K562 (cell line): ENCODE measurements at regions not wholly inside any gene's neighbourhood (a gene's known extent, or its start where the extent isn't known, plus 50 kb on each side); places are given as distances from the start of the nearest gene placed in this dataset.

Source experiments
- ATAC-seq: fragments of 200-7000 bp; cut with Tn5 transposase; 3 replicates; pipeline ENCODE4 v1.9.1; 2020; ENCODE audit warnings: moderate library complexity
- BruUV-seq: library from RNA; stranded (reverse); fragments of 400-500 nt; replicated peaks from 2 replicates; lab custom pipeline; 2021; lab: Mats Ljungman, UMichigan
- CTCF ChIA-PET: fragments of 300-600 bp; formaldehyde crosslinking; extraction: SDS; loops from one replicate; lab custom pipeline; 2021; ENCODE audit warnings: low intra/inter-chr PET ratio; lab: Yijun Ruan, JAX
- POLR2A ChIA-PET: fragments of 300-600, 350-650 bp; sonication (Branson Sonifier 250); formaldehyde crosslinking; extraction: SDS; loops from one replicate; lab custom pipeline; 2021; ENCODE audit warnings: antibody characterized with exemption, inconsistent platforms; lab: Yijun Ruan, JAX
- DNase-seq, 4 experiments: peaks; one replicate each; pipeline versions ENCODE4 v3.0.0 to v3.0.0-alpha.2; 2011 to 2018; ENCODE audit warnings: low spot score in 3 of 4, mixed read lengths in 3 of 4; ENCODE audit errors: extremely low read depth in 1 of 4
- FAIRE-seq: peaks from 2 replicates; lab custom pipeline; 2011; peaks lifted over from hg19 to GRCh38; lab: Jason Lieb, UNC
- H2AFZ ChIP-seq: 2 replicates; pipeline ENCODE4 v1.6.0; 2011; ENCODE audit warnings: low read depth, low read length, control low read depth, inconsistent platforms
- H3K27ac ChIP-seq: fragments of 200-600 bp; 3 replicates; pipeline ENCODE4 v1.8.0; 2011; ENCODE audit warnings: low read depth, mild to moderate bottlenecking, control low read depth, inconsistent platforms, low read length, moderate library complexity, mixed read lengths; ENCODE audit errors: extremely low read depth
- H3K27me3 ChIP-seq, 2 experiments: fragments of 300-600 bp in 1 of 2; 2 replicates in 1 of 2; 3 replicates in 1 of 2; pipeline versions ENCODE4 v1.6.0 to v1.8.0; 2011; ENCODE audit warnings: inconsistent platforms in 2 of 2, low read length in 2 of 2, mild to moderate bottlenecking in 1 of 2, mixed read lengths in 1 of 2, moderate library complexity in 1 of 2; ENCODE audit not compliant: control insufficient read depth in 2 of 2, insufficient read depth in 2 of 2
- H3K36me3 ChIP-seq: fragments of 300-600 bp; 3 replicates; pipeline ENCODE4 v1.8.0; 2011; ENCODE audit warnings: mild to moderate bottlenecking, low read length, inconsistent platforms; ENCODE audit not compliant: control insufficient read depth, insufficient read depth
- H3K4me1 ChIP-seq, 2 experiments: fragments of 200-600 bp in 1 of 2; replicated peaks in 1 of 2; 2 replicates in 1 of 2; 3 replicates in 1 of 2; pipeline versions ENCODE4 v1.5.1 to v1.8.0; 2011; ENCODE audit warnings: inconsistent platforms in 2 of 2, low read length in 2 of 2, mild to moderate bottlenecking in 1 of 2, mixed read lengths in 1 of 2, moderate library complexity in 1 of 2; ENCODE audit not compliant: control insufficient read depth in 2 of 2, insufficient read depth in 2 of 2
- H3K4me2 ChIP-seq: 2 replicates; pipeline ENCODE4 v1.6.1; 2011; ENCODE audit warnings: low read length, control low read depth, inconsistent platforms, mixed read lengths; ENCODE audit not compliant: insufficient read depth
- H3K4me3 ChIP-seq: fragments of 200-600 bp; sonication (generic), shearing (Covaris generic); 2 replicates; pipeline ENCODE4 v1.5.1; 2016; ENCODE audit warnings: control low read depth, inconsistent platforms
- H3K79me2 ChIP-seq: fragments of 200-600 bp; 3 replicates; pipeline ENCODE4 v1.8.0; 2011; ENCODE audit warnings: low read length, inconsistent platforms; ENCODE audit not compliant: control insufficient read depth, insufficient read depth
- H3K9ac ChIP-seq, 2 experiments: 2 replicates each; pipeline versions ENCODE4 v1.6.0 to v1.6.1; 2011; ENCODE audit warnings: low read depth in 2 of 2, low read length in 2 of 2, control low read depth in 1 of 2, inconsistent platforms in 1 of 2, mild to moderate bottlenecking in 1 of 2, mixed read lengths in 1 of 2; ENCODE audit not compliant: insufficient read depth in 1 of 2
- H3K9me1 ChIP-seq: one replicate; pipeline ENCODE4 v1.6.0; 2011; ENCODE audit warnings: inconsistent platforms, mild to moderate bottlenecking, low read length, moderate library complexity; ENCODE audit not compliant: control insufficient read depth, insufficient read depth
- H3K9me3 ChIP-seq: replicated peaks from 2 replicates; pipeline ENCODE4 v1.5.1; 2011; ENCODE audit warnings: low read depth, low read length, inconsistent platforms; ENCODE audit not compliant: control insufficient read depth, insufficient read depth
- H4K20me1 ChIP-seq: replicated peaks from 2 replicates; pipeline ENCODE4 v1.6.1; 2011; ENCODE audit warnings: low read length, inconsistent platforms, mixed read lengths; ENCODE audit not compliant: control insufficient read depth, insufficient read depth
- CBX8 ChIP-seq: fragments of 200-600 bp; sonication (generic); IDR thresholded peaks from 2 replicates; pipeline ENCODE4 v1.6.1; 2012; ENCODE audit warnings: borderline replicate concordance, mixed run types, low read depth, mild to moderate bottlenecking, moderate library complexity, mixed read lengths, low read length, control low read depth, inconsistent platforms; ENCODE audit not compliant: poor library complexity, severe bottlenecking; ENCODE audit errors: extremely low read depth
- DACH1 ChIP-seq: fragments of 450-650 bp; IDR thresholded peaks from 2 replicates; pipeline ENCODE4 v1.6.1; 2018; ENCODE audit not compliant: partially characterized antibody
- DIDO1 ChIP-seq: fragments of 450-650 bp; IDR thresholded peaks from 2 replicates; pipeline ENCODE4 v1.6.1; 2016; ENCODE audit warnings: low read depth, missing biosample characterization, missing genetic modification characterization
- E2F3 ChIP-seq: fragments of 250-450 bp; sonication (Bioruptor Pico); IDR thresholded peaks from 2 replicates; pipeline ENCODE4 v1.4.0; 2020; ENCODE audit warnings: mild to moderate bottlenecking
- JUN ChIP-seq, 2 experiments: sonication (generic) in 1 of 2; formaldehyde crosslinking in 1 of 2; IDR thresholded peaks; 2 replicates each; pipeline versions ENCODE4 v1.6.1 to v1.8.0; 2012 to 2022; ENCODE audit warnings: borderline replicate concordance in 2 of 2, mild to moderate bottlenecking in 2 of 2, improper control_type of control experiment in 1 of 2, low read depth in 1 of 2, low read length in 1 of 2, missing genetic modification reagents in 1 of 2
- KDM2B ChIP-seq: fragments of 250-450 bp; sonication (Bioruptor Pico); IDR thresholded peaks from 2 replicates; pipeline ENCODE4 v1.8.0; 2021; ENCODE audit warnings: mild to moderate bottlenecking, moderate library complexity
- MAFF ChIP-seq: IDR thresholded peaks from 2 replicates; pipeline ENCODE4 v1.6.1; 2012; ENCODE audit warnings: low read length, improper control_type of control experiment
- POLR2G ChIP-seq: fragments of 200-400 bp; formaldehyde crosslinking; IDR thresholded peaks from 2 replicates; pipeline ENCODE4 v1.6.1; 2017; ENCODE audit warnings: low read depth, mild to moderate bottlenecking, antibody characterized with exemption, low read length, moderate library complexity
- RBBP5 ChIP-seq: fragments of 200-600 bp; sonication (generic); IDR thresholded peaks from 2 replicates; pipeline ENCODE4 v1.6.1; 2012; ENCODE audit warnings: borderline replicate concordance, mild to moderate bottlenecking, low read length, control low read depth, inconsistent platforms; ENCODE audit not compliant: insufficient read depth, poor library complexity, severe bottlenecking
- RFX7 ChIP-seq: fragments of 250-450 bp; sonication (Bioruptor Pico); IDR thresholded peaks from 2 replicates; pipeline ENCODE4 v1.5.1; 2021; ENCODE audit warnings: mild to moderate bottlenecking
- TAF1 ChIP-seq: IDR thresholded peaks from 2 replicates; pipeline ENCODE4 v1.6.1; 2011; ENCODE audit warnings: mild to moderate bottlenecking, low read length, moderate library complexity; ENCODE audit not compliant: insufficient read depth, control insufficient read depth, severe bottlenecking; ENCODE audit errors: extremely low read depth
- ZNF655 ChIP-seq: fragments of 250-450 bp; sonication (Bioruptor Pico); IDR thresholded peaks from 2 replicates; pipeline ENCODE4 v1.5.0; 2021
- ZNF830 ChIP-seq: fragments of 250-450 bp; sonication (Bioruptor Pico); IDR thresholded peaks from 2 replicates; pipeline ENCODE4 v1.5.0; 2021; ENCODE audit warnings: mild to moderate bottlenecking
- WGBS: fragments of 100-300 bp; shearing (Covaris generic); methylation state at CpG from one replicate; pipeline ENCODE4 v1.1.6; 2016; ENCODE audit warnings: low coverage, mixed read lengths; ENCODE audit not compliant: insufficient coverage; ENCODE audit errors: missing lambda C conversion rate; 5-methylcytosine and 5-hydroxymethylcytosine counted together
- in situ Hi-C: fragments of 300-500 bp; cut with MboI; formaldehyde crosslinking; loops from 4 replicates; pipeline ENCODE4 v1.15.0; 2018; ENCODE audit warnings: inconsistent platforms, mixed read lengths
- intact Hi-C: fragments of 100-400 bp; cut with micrococcal nuclease; formaldehyde crosslinking; loops from 2 replicates; pipeline ENCODE4 v1.14.2; 2022
- TF ChIP-seq, protein P1 (sequence below): fragments of 250-450 bp; sonication (Bioruptor Pico); IDR thresholded peaks from 2 replicates; pipeline ENCODE4 v1.8.0; 2021; ENCODE audit warnings: moderate library complexity, mild to moderate bottlenecking, inconsistent platforms

GRCh38 chr16:85554889-85555718 lies 58.0 kb upstream of the GSE1 start (continued):
- TF ChIP-seq KDM2B, result 0 out of 2 replicates have a peak, but pooled peaks have one; percentile 41
- TF ChIP-seq ZNF830 (CRISPR knock-in tag), result peak; percentile 94
- TF ChIP-seq POLR2G, result peak; percentile 93

DNA sequence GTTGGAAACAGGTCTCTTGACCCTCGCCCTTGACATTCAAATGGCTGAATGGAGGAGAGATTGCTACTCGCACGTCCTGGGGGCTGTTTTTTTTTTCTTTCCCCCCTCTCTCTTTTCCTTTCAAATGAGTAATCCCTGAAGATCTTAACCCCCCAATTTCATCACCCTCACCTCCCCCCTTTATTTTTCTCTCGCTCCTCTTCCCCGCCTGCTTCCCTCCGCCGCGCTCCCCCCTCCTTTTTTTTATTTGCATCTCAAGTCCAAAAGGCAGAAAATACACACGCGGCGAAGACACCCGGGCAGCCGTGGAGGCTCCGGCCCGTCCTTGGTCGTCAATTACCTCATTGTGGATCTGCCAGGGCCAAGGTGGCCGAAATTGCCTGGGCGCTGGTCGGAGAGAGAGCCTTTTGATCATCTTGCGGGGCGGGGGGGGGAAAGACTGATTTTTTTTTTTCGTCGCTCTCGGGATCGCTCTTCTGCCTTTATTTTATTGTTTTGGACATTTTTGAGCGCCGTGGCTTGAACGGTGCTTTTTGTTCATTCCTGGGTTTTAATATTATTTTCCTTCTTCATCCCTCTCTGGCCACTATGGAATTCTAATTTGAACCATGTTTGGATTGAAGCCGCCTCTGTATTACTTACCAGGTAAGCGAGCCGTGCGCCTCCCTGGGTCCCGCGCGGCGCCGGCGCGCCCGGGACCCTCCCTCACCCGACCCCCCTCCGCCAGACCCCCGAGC lies 57.2 kb upstream of the GSE1 start:
- BruUV-seq, result TSS peak; percentile 38
- WGBS, result 1% methylated on average over 36 of the region's 43 CpGs
- CTCF ChIA-PET, result interaction anchor here (0.6 to 0.7 kb wide), 3 partner anchors 133 to 254 kb away, joined by 3 to 4 read pairs (median 4); no protein-coding TSS in a partner anchor
- Histone ChIP-seq H3K9me1 (no peaks in the 10 kb centered on the region), H3K27ac (peak overlapping the region; percentile 97), H3K79me2 (peaks cover 91% of the 10 kb centered on the region), H4K20me1 (peaks cover 13% of the 10 kb centered on the region; the same call in 1 of the 2 replicates), H3K27me3 (no peaks in the 10 kb centered on the region), H3K36me3 (peaks cover 27% of the 10 kb centered on the region), H3K4me3 (peak overlapping the region; percentile 92), H3K9me3 (no peaks in the 10 kb centered on the region), H3K4me2 (peak overlapping the region; percentile 94), H3K4me1 (peaks cover 30 to 51% of the 10 kb centered on the region in 2 experiments), H2AFZ (no peak overlapping the region), H3K9ac (peak overlapping the region; percentile 97 to 98)
- POLR2A ChIA-PET, result interaction anchor here (0.7 to 7.3 kb wide), 6 partner anchors 18 to 449 kb away, joined by 3 to 122 read pairs (median 6); partner anchors contain the start of gene GSE1
- FAIRE-seq, result peak; percentile 15
- intact Hi-C loops, result loop anchor here (1.0 to 2.0 kb wide), 2 partner anchors 8 to 15 kb away; no protein-coding TSS in a partner anchor
- ATAC-seq, result no peak
- in situ Hi-C loops, result no loop called here
- peak in 2 of 4 experiments; percentile 54 to 60 for DNase-seq
- TF ChIP-seq ZNF655 (CRISPR knock-in tag), result no peak
- TF ChIP-seq RBBP5, result no peak
- TF ChIP-seq TAF1, result no peak
- TF ChIP-seq MAFF, result no peak
- TF ChIP-seq RFX7 (CRISPR knock-in tag), result no peak
- no peak for TF ChIP-seq JUN (IDR thresholded peaks at IDR 0.05; ENCODE audit: borderline replicate concordance, low read depth, low read length)
- no peak for TF ChIP-seq JUN (CRISPR knock-in tag; IDR thresholded peaks at IDR 0.05; ENCODE audit: borderline replicate concordance)
- no peak for TF ChIP-seq E2F3 (CRISPR knock-in tag)
- TF ChIP-seq, protein P1, sequence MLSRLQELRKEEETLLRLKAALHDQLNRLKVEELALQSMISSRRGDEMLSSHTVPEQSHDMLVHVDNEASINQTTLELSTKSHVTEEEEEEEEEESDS (CRISPR knock-in tag), result no peak
- no peak for TF ChIP-seq CBX8
- TF ChIP-seq DACH1, result no peak
- TF ChIP-seq DIDO1 (tag), result no peak
